AG20443 (cell line): ENCODE measurements at regions not wholly inside any gene's neighbourhood (a gene's known extent, or its start where the extent isn't known, plus 50 kb on each side); places are given as distances from the start of the nearest gene placed in this dataset.

ENCODE experiments used
- DNase-seq: peaks from one replicate; pipeline ENCODE4 v3.0.0; 2012; ENCODE audit warnings: low spot score, mixed read lengths

GRCh38 chr3:182078929-182079328, 367.2 kb downstream of the SOX2 start:
- no peak for DNase-seq

- no peak for DNase-seq
These were observed 369.4 kb downstream of the SOX2 start for GRCh38 chr3:182081096-182081495.

GRCh38 chr3:182083112-182083511, 371.4 kb downstream of the SOX2 start:
- DNase-seq: no peak

- DNase-seq: no peak
These were observed 381.0 kb downstream of the SOX2 start for GRCh38 chr3:182092662-182093262.

- no peak for DNase-seq
These were observed 382.6 kb downstream of the SOX2 start for GRCh38 chr3:182094321-182094720.

GRCh38 chr3:182104881-182105280, 393.2 kb downstream of the SOX2 start:
- no peak for DNase-seq

- DNase-seq: no peak
These were observed 394.1 kb downstream of the SOX2 start for GRCh38 chr3:182105875-182106274.

- no peak for DNase-seq
These were observed 396.6 kb downstream of the SOX2 start for GRCh38 chr3:182108371-182108770.

GRCh38 chr3:182111967-182112366, 400.2 kb downstream of the SOX2 start:
- no peak for DNase-seq

- no peak for DNase-seq
These were observed 403.7 kb downstream of the SOX2 start for GRCh38 chr3:182115328-182116015.

GRCh38 chr3:182116386-182116785, 404.7 kb downstream of the SOX2 start:
- DNase-seq: no peak

- DNase-seq: no peak
These were observed 405.4 kb downstream of the SOX2 start for GRCh38 chr3:182117131-182117530.

- no peak for DNase-seq
These were observed 405.9 kb downstream of the SOX2 start for GRCh38 chr3:182117583-182117982.

- no peak for DNase-seq
These were observed 406.3 kb downstream of the SOX2 start for GRCh38 chr3:182118066-182118465.

GRCh38 chr3:182121401-182121800, 409.7 kb downstream of the SOX2 start:
- DNase-seq: no peak

GRCh38 chr3:182122779-182123178, 411.1 kb downstream of the SOX2 start:
- DNase-seq: no peak

- DNase-seq: no peak
These were observed 412.5 kb downstream of the SOX2 start for GRCh38 chr3:182124187-182124586.

- DNase-seq: no peak
These were observed 413.0 kb downstream of the SOX2 start for GRCh38 chr3:182124716-182125115.

GRCh38 chr3:182129740-182130139, 418.0 kb downstream of the SOX2 start:
- DNase-seq: no peak

GRCh38 chr3:182133752-182134151, 422.0 kb downstream of the SOX2 start:
- no peak for DNase-seq

GRCh38 chr3:182135056-182135455, 423.3 kb downstream of the SOX2 start:
- no peak for DNase-seq

GRCh38 chr3:182136008-182136910, 424.5 kb downstream of the SOX2 start:
- no peak for DNase-seq

GRCh38 chr3:182138393-182138792, 426.7 kb downstream of the SOX2 start:
- DNase-seq: no peak
